ENCODE measurements at regions not wholly inside any gene's neighbourhood (a gene's known extent, or its start where the extent isn't known, plus 50 kb on each side); places are given as distances from the start of the nearest gene placed in this dataset.

DNA sequence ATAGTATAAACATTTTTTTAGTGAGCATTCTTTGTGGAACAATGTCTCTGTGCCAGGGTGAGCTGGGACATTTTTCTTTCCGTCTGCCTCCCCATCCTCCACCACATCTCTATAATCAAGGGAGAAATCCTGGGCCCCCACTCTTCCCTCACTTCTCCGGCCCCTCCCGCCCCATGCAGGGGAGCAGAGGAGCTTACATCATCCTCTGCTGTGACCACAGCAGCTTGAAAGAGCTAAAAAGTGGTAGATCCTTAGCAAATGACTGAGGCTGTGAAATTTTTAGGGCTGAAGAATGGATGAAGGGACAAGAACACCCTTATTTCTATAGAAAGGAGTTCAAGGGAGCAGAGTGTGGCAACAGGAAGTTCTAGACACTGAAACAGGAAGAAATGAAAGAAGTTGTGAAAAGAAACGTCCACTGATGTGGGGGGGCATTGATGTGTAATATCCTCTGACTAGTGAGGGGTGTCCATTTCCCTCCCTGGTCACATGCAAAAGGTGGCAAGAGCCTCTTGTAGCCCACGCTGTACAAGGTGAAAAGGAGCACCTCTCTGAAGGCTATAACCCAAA, 380.3 kb upstream of the JARID2 start:
- no peaks in the 10 kb centered on the region for H3K27me3 ChIP-seq (replicated peaks)
- H3K36me3 ChIP-seq (replicated peaks): no peaks in the 10 kb centered on the region
- no peak for DNase-seq
- no peak overlapping the region for H3K27ac ChIP-seq
- TF ChIP-seq, protein P1, sequence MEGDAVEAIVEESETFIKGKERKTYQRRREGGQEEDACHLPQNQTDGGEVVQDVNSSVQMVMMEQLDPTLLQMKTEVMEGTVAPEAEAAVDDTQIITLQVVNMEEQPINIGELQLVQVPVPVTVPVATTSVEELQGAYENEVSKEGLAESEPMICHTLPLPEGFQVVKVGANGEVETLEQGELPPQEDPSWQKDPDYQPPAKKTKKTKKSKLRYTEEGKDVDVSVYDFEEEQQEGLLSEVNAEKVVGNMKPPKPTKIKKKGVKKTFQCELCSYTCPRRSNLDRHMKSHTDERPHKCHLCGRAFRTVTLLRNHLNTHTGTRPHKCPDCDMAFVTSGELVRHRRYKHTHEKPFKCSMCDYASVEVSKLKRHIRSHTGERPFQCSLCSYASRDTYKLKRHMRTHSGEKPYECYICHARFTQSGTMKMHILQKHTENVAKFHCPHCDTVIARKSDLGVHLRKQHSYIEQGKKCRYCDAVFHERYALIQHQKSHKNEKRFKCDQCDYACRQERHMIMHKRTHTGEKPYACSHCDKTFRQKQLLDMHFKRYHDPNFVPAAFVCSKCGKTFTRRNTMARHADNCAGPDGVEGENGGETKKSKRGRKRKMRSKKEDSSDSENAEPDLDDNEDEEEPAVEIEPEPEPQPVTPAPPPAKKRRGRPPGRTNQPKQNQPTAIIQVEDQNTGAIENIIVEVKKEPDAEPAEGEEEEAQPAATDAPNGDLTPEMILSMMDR (IDR thresholded peaks at IDR 0.05; ENCODE audit: low read depth, low read length, missing control alignments): no peak
- H3K4me3 ChIP-seq (ENCODE audit: low read depth, low read length): no peak overlapping the region
- in situ Hi-C loops (cut with HindIII; ENCODE audit: low pct_ligation_motif_present, low sequenced_read_pairs): no loop called here

DNA sequence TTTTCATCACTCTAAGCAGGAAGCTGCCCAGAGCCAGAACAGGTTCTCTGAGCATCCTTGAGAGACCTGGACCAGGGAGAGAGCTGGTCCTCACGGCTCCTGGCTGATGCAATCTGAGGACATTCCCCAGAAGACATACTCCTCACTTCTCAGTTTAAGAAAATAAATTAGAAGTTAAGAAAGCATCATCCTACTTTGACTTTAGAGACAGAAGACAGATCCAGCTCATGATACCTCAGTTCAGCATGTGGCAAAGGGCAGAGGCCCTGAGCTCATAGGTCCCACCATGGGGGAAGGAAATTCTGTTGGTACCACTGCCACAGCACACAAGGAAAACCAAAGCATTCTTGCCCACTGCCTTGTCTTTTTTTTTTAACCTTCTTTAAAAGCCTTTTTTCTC, 378.1 kb upstream of the JARID2 start:
- Histone ChIP-seq H3K4me3 (ENCODE audit: low read depth, low read length) (no peak overlapping the region), H3K36me3 (replicated peaks) (no peaks in the 10 kb centered on the region), H3K27ac (no peak overlapping the region), H3K27me3 (replicated peaks) (no peaks in the 10 kb centered on the region)
- no peak for DNase-seq
- in situ Hi-C loops (cut with HindIII; ENCODE audit: low pct_ligation_motif_present, low sequenced_read_pairs): no loop called here
- TF ChIP-seq, protein P1 (IDR thresholded peaks at IDR 0.05; ENCODE audit: low read depth, low read length, missing control alignments): no peak

DNA sequence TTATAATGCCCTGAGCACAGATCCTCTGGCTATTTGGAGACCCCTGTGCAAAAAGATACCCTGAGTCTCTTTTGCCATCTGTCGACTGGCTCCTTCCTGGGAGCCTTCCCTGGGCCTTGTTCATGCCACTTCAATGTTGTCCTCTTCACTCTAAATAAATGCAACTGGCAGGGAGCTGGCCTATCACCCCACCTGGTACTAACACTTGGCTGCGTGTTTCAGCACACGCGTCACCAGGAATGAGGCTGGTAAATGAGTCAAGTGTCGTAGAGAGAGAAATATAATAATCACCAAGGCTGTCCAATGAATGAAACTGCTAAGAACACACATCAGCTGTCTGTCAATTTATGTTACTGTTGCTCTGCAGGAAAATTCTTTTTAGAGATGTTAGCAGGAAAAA, 374.6 kb upstream of the JARID2 start:
- no peaks in the 10 kb centered on the region for H3K36me3 ChIP-seq (replicated peaks)
- in situ Hi-C loops (cut with HindIII; ENCODE audit: low pct_ligation_motif_present, low sequenced_read_pairs): no loop called here
- H3K4me3 ChIP-seq (ENCODE audit: low read depth, low read length): no peak overlapping the region
- no peaks in the 10 kb centered on the region for H3K27me3 ChIP-seq (replicated peaks)
- DNase-seq: no peak
- TF ChIP-seq, protein P1 (IDR thresholded peaks at IDR 0.05; ENCODE audit: low read depth, low read length, missing control alignments): no peak
- H3K27ac ChIP-seq: no peak overlapping the region

DNA sequence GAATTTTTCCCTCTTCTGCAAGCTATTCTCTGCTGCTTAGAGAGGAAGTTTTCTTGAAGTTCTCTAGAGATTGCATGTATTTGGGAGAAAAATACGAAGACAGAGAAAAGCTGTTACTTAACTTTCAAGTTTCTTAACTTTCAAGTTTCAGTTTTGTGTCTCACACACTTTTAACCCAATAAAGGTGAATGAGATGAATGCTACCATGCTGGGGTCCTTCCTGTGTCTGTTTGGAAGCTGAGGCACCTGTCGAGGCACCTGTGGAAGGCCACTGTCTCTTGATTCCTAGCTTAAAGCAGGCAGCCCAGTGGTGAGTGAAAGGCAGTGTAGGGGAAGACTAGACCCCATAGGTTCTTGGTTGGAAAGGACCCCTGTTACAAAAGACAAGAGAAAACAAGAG, 372.8 kb upstream of the JARID2 start:
- no peak overlapping the region for H3K27ac ChIP-seq
- H3K4me3 ChIP-seq (ENCODE audit: low read depth, low read length): no peak overlapping the region
- no peak for DNase-seq
- H3K36me3 ChIP-seq (replicated peaks): no peaks in the 10 kb centered on the region
- TF ChIP-seq, protein P1 (IDR thresholded peaks at IDR 0.05; ENCODE audit: low read depth, low read length, missing control alignments): no peak
- in situ Hi-C loops (cut with HindIII; ENCODE audit: low pct_ligation_motif_present, low sequenced_read_pairs): no loop called here
- no peaks in the 10 kb centered on the region for H3K27me3 ChIP-seq (replicated peaks)

DNA sequence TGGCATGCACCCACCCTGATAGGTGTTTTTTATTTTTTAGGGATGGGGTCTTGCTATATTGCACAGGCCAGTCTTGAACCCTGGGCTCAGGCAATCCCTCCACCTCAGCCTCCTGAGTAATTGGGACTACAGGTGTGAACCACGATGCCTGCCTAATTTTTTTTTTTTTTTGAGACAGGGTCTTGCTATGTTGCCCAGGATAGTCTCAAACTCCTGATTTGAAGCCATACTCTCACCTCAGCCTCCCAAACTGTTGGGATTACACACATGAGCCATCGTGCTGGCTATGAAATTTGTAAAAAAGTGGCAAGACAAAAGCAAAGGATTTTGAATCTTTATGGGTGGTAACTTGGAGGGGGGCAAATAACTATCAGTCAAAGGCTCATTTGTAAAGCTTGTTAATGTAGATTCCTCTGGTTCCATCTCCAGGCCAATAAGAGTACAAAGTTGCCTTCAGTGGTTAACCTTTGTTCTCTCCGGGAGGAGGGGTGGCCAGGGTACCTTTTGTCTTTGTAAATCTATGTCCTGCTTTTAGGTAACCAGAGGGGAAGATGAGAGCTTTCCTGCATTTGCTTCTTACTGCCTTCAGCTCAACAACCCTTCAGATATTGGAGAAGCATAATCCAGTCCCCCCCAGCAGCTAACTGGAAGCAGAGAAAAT, 372.0 kb upstream of the JARID2 start:
- Histone ChIP-seq H3K27ac (no peak overlapping the region), H3K36me3 (replicated peaks) (no peaks in the 10 kb centered on the region), H3K4me3 (ENCODE audit: low read depth, low read length) (no peak overlapping the region), H3K27me3 (replicated peaks) (no peaks in the 10 kb centered on the region)
- in situ Hi-C loops (cut with HindIII; ENCODE audit: low pct_ligation_motif_present, low sequenced_read_pairs): no loop called here
- TF ChIP-seq, protein P1 (IDR thresholded peaks at IDR 0.05; ENCODE audit: low read depth, low read length, missing control alignments): no peak
- DNase-seq: no peak
